HG03108 (cell line): ENCODE measurements at regions not wholly inside any gene's neighbourhood (a gene's known extent, or its start where the extent isn't known, plus 50 kb on each side); places are given as distances from the start of the nearest gene placed in this dataset.
"Not testable (repeated sequence)": the region's sequence is repeated elsewhere in the genome, so short reads cannot be mapped to it uniquely, and the experiment has no call there.

Experiments
- ATAC-seq: cut with Tn5 transposase; IDR thresholded peaks from one replicate; pipeline ENCODE4 v1.9.1; 2021; ENCODE audit warnings: moderate library complexity; ENCODE audit not compliant: unreplicated experiment

GRCh38 chr9:89854715-89855475 is 250.1 kb downstream of the GADD45G start:
- ATAC-seq: no peak

DNA sequence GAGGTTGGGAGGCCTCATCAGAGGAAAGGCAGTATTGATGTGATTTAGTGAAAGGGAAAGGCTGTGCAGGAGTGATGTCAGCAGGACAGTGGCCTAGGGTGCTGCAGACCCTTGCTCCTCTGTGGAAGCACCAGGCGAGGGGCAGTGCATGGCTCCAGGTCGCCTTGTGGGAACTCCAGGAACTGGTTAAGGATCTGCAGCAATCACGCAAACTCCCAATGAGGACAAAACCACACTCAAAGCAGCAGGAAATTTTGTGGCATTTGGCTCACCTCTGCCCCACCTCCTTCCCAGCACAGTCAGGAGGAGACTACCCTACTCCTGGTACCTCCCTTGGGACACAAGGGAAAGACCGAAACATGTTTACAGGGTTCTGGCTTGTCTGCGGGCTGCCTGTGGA is 251.5 kb downstream of the GADD45G start:
- ATAC-seq: not testable (repeated sequence)

DNA sequence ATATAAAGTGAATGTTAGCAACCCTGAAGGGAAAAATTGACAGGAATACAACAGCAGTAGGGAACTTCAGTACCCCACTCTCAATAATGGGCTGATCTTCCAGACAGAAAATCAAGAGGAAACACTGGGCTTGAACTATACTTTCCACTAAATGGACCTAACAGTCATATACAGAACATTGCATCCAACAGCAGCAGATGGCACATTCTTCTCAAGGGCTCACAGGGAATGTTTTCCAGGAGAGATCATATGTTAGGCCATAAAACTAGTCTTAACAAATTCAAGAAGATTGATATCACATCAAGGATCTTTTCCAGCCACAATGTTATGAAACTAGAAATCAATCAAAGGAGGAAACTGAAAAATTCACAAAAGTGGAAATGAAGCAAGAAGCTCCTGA is 252.1 kb downstream of the GADD45G start:
- not testable (repeated sequence) for ATAC-seq

DNA sequence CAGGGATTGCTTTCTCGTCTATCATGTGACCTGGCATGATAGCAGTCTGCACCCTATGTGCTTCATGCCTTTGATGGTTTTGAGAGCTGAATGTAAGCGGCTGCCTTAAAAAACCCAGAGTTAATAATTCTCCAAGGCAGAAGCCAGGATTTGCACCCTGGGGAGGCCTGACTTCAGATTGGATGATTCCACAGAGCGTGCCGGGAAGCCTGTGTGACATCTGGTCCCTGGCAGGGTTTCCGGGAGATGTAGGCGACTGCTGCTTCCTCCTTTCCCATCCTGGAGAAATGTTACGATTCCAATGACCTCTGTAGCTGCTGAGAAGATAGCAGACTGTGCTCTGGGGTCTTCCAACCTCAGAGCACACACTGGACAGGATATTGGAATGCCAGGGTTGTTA is 255.0 kb downstream of the GADD45G start:
- not testable (repeated sequence) for ATAC-seq

GRCh38 chr9:89861371-89861770 is 256.6 kb downstream of the GADD45G start:
- ATAC-seq: not testable (repeated sequence)

DNA sequence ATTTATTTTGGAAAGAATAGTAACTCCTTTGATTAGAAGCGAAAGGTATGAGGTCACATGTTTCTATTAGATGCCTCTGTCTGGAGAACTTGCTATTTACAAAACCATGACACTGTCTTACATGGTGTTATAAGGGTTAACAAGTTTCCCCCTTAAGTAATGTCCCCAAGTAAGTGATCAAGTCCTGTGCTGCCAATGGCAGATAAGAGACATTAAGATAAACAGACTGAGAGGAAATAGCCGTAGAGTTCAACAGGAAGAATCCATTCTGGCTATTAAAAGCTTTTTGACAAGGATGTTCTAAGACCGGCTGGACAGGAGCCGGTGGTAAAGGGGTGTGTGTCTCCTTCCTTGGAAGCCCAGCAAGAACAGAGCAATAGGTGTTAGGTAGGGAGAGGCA is 257.5 kb downstream of the GADD45G start:
- ATAC-seq: no peak

- no peak for ATAC-seq
Measured at GRCh38 chr9:89863141-89863540, 258.3 kb downstream of the GADD45G start.

DNA sequence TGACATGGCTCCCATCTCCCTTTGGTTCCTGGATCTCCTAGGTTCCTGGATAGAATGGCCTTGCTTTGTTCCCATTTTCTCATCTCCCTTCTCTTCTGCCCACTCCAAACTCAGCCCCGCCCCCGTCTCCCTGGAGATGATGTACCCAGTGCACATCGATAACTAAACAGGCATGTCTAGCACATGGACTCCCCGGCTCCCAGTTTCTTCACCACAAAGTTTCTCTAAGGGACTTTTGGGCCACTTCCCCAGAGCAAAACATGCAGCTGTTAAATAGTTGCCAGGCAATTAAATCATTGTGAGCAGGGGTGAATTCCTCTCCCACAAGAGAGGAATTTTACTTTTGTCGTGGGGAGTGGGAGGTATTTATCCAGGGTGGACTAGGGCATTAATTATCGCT is 259.0 kb downstream of the GADD45G start:
- no peak for ATAC-seq

DNA sequence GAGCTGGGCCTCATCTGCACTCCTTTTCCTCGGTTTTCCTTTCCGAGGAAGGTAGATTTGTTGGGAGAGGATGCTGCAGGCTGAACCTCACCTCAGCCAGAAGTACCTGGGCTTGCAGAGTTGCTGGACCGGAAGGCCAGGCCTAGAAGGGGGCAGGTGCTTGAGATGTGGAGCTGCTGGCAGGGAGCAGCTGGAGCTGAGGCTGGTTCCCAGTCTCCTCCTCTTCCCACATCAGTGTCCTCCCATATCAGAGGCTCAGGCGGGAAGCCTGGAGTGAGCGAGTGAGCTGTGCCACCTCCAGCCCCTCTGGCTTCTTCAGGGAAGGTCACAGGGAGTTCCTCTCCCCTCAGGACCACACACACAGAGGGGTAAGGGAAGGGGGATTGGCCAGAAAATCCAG is 259.4 kb downstream of the GADD45G start:
- no peak for ATAC-seq

DNA sequence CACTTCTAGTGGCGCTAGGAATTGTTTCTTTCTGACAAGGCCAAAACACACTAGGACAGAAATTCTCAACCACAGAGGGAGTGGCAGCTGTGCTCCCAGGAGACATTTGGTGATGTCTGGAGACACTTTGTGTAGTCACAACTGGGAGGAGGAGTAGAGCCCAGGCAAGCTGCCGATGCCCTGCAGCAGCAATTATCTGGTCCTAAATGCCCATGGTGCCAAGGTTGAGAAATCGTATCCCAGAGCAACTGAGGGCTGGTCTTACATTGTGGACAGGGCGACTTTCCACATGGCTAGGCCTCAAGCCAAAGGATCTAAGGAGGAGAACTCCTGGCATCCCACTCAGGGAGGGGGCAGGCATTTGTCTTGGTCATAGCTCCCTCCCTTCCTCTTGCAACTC is 259.9 kb downstream of the GADD45G start:
- no peak for ATAC-seq

GRCh38 chr9:89865357-89865756 is 260.5 kb downstream of the GADD45G start:
- no peak for ATAC-seq

GRCh38 chr9:89865981-89866380 is 261.2 kb downstream of the GADD45G start:
- no peak for ATAC-seq

DNA sequence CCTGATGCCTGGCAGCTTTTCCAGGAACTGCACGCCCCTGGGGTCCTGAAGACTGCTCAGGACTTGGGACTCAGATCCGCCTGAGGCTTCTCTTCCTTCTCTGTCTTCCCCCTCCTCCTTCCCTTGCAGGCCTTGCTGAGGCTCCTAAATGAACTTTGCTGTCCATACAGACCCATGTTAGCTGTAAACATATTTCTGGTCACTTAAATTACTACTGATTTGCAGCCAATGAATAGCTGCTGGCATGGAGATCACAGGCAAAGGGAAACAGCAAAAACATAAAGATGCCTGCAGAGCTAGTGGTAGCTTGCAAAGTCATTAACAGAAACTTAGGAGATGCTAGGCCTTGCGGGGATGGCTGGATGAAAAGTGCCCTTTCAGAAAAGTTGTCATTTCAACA is 261.9 kb downstream of the GADD45G start:
- no peak for ATAC-seq

DNA sequence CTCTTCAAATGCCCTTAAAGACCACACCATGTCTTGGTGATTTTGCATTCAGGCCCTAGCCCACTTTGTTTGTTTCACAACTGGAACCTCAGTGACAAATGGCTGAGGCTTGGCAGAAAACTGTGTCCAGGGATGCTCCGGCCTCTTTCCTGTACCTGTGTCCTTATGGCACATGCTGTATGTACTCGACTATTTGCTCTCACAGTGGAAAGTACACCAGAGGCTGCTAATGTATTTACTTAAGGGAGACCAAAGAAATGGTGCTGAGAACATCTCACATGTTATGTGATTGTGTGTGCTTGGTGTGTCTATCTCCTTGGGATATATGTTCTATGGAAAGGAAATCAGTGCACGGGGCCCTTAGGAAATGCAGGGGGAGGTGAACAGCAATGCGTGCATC is 263.3 kb downstream of the GADD45G start:
- no peak for ATAC-seq

- ATAC-seq: no peak
Measured at GRCh38 chr9:89869793-89870580, 265.2 kb downstream of the GADD45G start.

- no peak for ATAC-seq
Measured at GRCh38 chr9:89871871-89872331, 267.1 kb downstream of the GADD45G start.

DNA sequence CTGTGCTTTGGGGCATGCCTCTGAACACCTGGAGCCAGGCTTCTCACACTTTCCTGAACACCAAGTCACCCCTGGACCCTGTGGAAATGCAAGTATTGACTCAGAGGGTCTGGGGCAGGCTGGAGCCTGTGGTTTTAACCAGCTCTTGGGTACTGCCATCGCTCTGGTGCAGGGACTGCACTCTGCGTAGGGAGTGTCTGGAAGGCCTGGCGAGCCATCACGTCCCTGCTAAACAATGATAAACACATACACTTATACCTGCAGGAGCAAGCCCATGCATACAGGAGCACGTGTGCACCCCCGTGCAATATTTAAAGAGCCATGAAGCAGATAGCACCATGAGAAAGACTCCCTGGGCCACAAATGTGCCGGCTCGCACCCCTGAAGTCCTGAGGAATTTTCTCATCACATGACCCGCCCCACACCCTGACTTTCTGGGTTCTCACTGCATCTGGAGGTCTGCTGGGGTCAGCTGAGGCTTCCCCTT is 267.7 kb downstream of the GADD45G start:
- ATAC-seq: no peak

- ATAC-seq: no peak
Measured at GRCh38 chr9:89872913-89873707, 268.3 kb downstream of the GADD45G start.

GRCh38 chr9:89873801-89874200 is 269.0 kb downstream of the GADD45G start:
- ATAC-seq: no peak

GRCh38 chr9:89874351-89875321 is 269.8 kb downstream of the GADD45G start:
- ATAC-seq: no peak
